GM21737 (cell line): ENCODE measurements at regions not wholly inside any gene's neighbourhood (a gene's known extent, or its start where the extent isn't known, plus 50 kb on each side); places are given as distances from the start of the nearest gene placed in this dataset.
"Not testable (repeated sequence)": the region's sequence is repeated elsewhere in the genome, so short reads cannot be mapped to it uniquely, and the experiment has no call there.

ENCODE experiments used
- ATAC-seq: cut with Tn5 transposase; IDR thresholded peaks from one replicate; pipeline ENCODE4 v1.9.1; 2021; ENCODE audit warnings: mild to moderate bottlenecking, moderate library complexity; ENCODE audit not compliant: unreplicated experiment

DNA sequence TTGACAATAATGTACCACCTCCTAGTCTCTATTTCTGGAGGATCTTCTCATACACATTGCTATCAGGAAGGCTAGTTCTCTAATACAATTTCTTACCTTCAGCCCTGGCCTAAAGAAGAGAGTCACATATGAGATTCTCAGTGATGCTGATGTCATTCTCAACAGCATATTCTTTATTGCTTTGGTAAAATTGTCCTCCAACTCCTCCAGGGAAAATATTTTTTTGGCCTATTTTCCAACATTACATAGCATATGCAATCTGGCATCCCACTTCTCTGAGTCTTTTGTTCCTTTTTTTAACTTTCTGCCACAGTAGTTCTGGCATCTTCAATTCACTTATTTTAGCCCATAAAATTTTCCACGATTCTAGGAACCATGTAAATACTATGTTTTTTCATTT lies 2363.1 kb downstream of the ARAP2 start:
- ATAC-seq: no peak

DNA sequence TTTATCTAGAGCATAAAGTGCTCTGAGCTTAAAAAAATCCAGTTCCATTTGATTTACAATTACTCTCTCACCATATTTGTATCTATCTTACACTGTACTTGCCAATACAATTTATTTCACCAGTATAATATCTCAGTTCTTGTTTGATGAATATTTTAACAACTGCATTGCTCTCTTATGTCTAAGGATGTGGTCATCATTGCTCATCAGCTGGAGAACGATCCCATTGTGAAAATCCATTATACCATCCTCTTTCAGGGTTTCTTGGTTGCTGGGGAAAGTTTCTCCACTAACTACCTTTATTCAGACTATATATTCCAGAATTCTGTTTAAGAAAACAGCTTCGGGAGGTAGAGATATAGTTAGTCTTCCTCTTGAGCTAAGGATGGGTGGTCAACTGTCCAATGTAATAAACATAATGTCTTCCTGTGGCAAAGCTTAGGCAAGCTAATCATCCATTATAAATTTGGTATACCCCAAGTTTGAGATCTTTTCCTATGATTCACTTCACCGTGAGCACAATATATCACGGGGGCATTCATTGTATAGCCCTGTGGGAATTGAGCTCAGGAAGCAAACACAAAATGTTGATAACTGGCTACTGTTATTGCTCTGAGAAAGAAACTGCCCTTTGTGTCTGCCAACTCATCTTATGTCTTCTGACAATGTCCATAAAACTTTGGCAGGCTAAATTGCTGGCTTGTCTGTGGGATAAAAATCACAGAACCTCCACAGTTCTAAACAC lies 2361.9 kb downstream of the ARAP2 start:
- no peak for ATAC-seq

DNA sequence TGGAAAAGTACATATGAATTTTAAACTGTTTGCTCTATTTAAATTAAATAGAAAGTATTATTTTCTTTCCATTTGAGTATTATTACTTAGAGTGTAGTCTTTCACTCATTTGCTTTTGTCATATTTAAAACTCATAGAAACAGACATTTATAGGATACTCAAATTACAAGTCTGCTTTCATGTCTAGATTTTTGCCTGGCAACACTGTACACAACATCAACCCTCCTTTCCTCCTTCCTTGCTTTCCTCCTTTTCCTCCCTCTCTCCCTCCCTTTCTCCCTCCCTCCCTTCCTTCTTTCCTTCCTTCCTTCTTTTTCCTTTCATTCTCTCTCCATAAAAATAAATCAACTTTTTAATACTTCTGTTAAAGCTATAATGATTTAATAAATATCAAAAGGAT lies 2361.2 kb downstream of the ARAP2 start:
- no peak for ATAC-seq

DNA sequence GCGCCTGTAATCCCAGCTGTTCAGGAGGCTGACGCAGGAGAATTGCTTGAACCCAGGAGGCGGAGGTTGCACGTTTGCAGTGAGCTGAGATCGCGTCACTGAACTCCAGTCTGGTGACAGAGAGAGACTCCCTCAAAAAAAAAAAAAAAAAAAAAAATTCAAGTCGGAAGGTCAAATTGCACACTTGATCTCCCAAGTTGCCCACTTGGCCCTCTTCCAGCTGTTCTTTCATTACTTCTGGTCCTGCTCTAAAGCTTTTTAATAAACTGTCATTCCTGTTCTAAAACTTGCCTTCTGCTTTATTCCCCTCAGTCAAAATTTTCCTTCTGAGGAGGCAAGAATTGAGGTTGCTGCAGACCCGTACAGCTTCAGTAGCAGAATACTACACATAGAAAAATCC lies 2358.0 kb downstream of the ARAP2 start:
- ATAC-seq: no peak

DNA sequence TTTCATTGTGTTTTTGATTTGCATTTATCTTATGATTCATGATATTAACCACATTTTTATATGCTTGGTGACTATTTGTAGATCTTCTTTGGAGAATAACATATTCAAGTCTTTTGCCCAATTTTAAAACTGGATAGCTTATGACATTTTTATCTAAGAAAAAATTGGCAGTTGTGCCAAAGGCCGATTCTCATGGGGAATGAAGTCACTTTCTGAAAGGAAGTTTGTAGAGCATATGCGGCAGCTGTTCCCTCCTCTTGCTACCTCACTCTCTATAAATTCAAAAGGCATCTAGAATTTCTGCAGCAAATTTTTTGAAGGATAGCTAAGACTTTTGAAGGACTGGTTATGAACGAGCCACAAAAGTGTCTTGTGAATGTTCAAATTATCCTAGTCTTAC lies 2353.5 kb downstream of the ARAP2 start:
- no peak for ATAC-seq

DNA sequence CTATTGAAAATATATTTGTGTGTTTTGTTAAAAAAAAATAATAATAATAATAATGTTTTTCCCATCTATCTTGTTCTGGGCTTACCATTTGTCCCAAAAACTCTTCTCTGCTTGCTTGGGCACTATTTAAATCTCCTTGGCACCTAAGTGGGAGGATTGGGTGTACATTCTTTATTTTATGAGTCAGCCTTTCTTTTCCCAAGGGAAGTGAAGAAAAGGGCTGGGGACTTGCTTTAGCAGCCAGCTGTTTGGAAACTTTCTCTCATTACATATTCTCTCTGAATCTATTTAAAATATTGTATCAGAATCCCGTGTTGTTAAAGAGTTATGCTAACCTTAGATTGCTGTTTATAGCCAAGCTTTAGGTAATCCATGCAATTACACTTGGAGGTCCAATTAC lies 2332.4 kb downstream of the ARAP2 start:
- no peak for ATAC-seq

DNA sequence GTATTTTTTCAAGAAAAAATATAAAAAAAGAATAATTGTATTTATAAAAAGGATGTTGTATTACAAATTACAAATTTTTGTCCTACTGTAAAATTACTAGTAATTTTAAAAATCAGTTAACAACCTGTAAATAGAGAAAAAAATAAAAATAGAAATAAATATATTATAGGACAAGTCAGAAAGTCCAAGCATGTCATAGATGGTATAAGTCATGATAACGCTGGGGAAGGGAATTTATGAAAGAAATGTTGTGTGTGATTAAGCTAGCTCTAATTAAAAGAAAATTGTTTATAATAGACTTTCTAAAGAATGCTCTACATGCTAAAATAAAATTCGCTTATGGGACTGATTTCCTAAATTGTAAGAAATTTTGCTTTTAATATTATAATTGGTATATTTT lies 2329.9 kb downstream of the ARAP2 start:
- no peak for ATAC-seq

DNA sequence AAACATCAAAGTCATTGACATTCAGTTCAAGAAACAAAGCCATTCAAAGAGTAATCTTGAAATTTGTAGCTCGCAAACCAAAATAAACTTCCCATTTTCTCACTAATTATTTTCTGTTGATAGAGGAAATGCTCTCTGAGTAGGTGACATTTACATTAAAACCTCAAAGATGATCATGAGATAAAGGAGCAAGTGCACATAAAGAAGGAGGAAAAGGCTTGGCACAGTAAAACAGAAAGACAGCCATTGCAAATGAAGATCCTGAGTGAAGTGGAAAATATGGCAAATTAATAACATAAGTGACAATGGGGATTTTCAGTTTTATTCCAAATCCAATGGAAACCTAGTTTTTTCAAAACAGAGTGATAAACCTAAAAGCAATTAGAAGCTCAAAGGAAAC lies 2320.8 kb downstream of the ARAP2 start:
- no peak for ATAC-seq

DNA sequence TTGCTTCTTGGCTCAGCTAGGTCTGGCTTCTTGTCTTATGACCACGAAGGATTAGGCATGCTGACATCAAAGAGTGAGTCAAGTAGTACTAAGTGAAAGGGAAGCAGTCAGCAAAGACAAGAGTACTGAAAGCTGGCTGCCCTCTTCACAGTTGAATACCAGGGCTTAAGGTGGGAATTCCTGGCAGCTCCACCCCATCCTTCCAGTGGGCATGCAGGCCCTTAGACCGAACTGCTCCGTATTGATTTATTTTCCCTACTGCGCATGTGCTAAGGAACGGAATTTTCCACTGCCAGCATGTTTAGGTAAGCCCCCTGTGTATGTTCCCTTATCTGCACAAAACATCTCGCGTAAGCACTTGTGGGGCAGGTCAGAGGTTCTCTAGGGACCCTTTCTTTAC lies 2320.1 kb downstream of the ARAP2 start:
- ATAC-seq: no peak

DNA sequence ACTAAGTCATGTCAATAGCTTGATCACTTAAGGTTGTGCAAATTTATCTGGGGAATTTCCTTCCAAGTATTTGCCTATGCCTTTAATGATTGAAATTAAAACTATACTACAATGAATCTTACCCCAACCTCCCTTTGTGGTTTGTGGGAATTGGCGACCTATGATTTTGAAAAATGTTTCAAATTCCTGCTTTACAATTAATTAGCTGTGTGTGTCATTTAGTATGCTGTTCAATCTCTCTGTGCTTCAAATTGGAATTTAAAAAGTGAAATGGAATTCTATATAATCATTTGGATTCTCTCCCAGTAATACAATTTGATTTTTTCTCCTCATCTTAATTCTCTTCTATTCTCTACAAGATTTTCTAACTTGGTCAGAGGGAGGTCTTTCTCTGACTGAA lies 2319.5 kb downstream of the ARAP2 start:
- no peak for ATAC-seq

DNA sequence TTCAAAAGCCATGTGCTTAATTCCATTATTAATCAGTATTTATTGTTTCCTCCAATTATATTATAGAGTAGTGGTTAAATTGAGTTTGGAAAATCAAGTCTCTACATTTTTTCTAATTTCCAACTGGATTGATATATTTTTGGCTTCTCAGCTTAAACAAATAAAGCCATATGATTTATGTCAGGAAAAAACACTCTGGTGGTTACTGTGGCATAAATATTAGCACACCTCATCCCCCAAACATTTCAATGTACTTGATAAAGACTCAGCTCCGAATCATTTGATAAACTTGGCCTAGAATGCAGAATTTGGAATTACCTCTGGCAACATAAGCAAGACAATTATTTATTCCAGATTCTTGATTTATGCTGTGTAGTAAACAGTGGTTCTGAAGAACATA lies 2313.8 kb downstream of the ARAP2 start:
- ATAC-seq: no peak

DNA sequence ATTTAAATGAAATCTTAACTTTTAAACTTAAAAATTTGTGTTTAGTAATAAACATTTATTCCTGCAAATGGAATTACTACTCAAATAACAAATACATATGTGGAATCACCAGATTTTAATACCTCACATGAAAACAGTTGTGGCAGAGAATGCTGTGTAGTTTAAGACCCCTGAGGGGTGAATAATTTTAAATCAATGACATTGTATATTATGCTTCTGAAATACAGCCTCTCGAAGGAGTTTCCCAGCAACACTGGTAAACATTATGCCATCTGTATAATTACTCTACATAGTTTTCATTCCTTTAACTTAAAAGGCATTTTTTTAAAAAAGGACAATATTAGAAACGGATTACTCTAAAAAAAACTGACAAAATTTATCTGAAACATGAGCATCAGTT lies 2313.3 kb downstream of the ARAP2 start:
- no peak for ATAC-seq

DNA sequence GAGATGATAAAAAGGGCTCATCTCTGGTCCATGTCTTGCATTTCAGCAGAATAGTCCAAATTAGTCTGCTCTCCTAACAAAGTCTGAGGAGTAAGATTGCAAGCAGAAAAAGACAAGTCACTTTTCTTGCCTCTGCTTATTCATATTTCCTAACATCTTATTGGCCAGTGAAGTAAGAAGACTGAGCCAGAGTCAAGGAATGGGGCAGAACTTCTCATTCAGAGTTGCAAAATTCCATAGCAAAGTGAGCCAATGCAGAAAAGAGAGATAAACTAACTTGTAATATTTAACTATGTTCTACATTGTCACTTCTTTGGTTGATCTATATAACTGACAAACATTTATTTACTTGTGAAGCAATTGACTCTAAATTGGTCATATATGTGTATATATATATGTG lies 2304.0 kb downstream of the ARAP2 start:
- ATAC-seq: no peak

DNA sequence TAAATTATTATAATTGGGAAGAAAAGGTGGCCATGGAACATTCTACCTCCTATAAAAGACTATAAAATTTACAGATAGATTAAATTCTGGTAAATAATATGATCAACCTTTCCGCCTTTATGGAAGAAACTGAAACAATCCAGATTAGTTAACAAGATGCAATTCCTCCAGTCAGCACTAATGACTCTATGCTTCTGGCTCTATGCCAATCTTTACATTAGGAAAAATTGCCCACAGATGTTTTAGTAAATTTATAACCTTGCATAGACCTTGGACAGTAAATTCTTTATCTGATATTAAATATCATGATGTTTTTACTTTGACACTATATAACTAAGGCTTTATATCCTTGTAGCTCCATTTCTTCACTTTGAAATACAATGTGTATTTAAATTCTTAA lies 2302.5 kb downstream of the ARAP2 start:
- no peak for ATAC-seq

DNA sequence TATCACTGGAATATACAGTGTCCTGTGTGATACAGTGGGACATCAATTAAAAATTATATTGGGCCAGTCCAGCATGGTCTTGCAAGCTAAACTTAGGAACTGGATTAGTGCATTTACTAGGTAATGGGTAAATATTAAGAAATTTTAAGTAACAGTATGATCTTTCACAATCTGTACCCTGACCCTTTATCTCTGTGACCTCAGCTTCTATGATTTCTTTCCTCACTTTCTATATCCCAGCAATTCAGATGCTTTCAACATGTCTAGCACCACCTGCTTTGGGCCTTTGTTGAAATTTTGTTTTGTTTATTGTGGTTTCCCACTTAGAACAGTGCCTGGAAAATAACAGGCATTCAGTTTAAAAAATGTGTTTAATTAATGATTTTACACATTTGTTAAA lies 2295.4 kb downstream of the ARAP2 start:
- ATAC-seq: no peak

DNA sequence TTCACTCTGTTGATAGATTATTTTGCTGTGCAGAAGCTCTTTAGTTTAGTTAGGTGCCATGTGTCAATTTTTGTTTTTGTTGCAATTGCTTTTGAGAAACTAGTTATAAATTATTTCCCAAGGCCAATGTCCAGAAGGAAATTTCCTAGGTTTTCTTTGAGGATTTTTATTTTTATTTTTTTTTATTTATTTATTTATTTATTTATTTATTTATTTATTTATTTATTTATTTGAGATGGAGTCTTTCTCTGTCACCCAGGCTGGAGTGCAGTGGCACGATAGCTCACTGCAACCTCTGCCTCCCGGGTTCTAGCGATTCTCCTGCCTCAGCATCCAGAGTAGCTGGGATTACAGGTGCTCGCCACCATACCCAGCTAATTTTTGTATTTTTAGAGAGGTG lies 2290.5 kb downstream of the ARAP2 start:
- ATAC-seq: not testable (repeated sequence)

DNA sequence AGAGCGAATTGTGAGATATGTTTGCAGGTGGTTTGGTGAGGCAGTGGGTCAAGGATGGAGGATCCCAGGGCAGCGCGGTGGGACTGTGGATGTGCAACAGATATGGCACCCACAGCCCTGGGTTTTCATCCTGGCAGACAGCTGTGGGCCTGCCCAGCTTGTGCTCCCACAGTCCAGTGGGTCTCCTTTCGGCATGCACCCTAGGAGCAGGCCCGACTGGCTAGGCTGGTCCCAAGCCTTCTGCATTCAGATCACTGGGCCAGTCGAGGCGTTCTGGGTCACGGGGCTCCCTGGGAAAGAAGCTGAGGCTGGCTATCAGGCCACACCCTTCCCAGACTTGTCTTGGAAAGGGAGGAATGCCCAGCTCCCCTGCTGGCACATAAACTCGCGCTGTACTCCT lies 2289.6 kb downstream of the ARAP2 start:
- no peak for ATAC-seq

DNA sequence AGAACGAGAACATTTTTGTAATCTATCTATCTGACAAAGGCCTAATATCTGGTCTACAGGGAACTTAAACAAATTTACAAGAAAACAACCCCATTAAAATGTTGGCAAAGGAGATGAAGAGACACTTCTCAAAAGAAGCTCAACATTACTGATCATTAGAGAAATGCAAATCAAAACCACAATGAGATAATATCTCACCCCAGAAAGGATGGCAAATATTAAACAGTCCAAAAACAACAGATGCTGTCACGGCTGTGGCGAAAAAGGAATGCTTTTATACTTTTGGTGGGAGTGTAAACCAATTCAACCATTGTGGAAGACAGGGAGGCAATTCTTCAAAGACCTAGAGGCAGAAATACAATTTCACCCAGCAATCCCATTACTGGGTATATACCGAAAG lies 2284.8 kb downstream of the ARAP2 start:
- ATAC-seq: no peak

DNA sequence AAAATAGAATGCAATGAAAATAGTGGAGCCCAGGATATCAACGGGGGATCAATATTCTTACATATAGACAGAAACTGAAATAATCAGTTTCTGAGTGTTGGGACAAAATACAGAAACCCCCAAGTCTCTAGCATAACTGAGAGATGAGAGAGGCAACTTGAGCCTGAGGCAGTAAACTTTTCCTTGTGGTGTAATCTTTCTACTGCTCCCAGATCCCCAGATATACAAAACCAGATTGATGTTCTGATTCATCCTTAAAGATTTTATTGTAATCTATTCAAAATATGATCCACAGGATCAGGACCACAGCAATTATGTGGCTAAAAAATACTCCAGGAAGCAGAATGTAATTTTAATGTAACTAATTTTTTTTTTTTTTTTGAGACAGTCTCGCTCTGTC lies 2282.6 kb downstream of the ARAP2 start:
- no peak for ATAC-seq

DNA sequence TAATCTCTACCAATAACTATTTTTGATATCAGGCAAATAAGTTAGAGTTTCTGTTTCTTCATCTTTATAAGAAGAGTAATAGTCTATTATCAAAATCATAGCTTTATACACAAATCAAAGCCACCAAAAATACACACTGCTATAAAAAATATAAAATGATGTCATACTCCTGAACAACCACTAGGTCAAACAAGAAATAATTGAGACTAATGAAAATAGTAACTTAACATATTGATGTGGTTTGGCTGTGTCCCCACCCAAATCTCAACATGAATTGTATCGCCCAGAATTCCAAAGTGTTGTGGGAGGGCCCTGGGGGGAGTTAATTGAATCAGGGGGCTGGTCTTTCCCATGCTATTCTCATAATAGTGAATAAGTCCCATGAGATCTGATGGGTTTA lies 2277.5 kb downstream of the ARAP2 start:
- no peak for ATAC-seq

DNA sequence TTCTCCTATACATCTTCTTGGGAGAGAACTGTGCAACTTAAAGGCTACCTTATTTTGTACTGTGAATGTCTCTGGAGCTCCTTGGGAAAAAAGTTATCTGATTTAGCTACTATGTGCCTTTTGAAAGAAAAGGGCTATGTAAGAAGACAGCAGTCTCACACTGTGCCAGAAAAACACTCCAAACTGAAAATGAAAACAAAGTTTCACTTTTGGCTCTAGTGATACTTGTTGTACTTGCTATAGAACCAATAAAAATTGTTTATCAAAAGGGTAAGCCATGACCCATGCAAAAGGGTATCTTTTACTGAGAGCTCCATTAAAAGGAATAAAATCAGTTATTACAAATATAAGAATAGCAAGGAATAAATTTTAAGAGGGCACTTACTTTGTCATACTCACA lies 2270.0 kb downstream of the ARAP2 start:
- no peak for ATAC-seq

DNA sequence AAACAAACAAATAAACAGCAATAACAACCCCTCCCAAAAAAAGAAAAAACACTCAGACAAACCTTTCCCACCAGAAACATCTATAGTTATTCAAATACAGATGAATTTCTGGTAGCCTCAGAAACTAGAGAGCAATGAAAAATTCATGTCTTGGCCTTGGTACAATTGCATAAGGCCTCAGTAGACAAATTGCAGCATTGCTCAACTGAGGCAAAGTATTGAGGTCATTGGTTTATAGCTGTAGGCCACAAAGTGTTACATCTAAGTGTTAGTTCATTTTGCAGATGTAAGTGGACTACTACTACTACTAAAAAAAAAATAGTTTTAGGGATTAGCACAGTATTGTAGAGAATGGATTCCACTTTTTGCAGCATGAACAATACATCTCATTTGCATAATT lies 2268.3 kb downstream of the ARAP2 start:
- no peak for ATAC-seq

DNA sequence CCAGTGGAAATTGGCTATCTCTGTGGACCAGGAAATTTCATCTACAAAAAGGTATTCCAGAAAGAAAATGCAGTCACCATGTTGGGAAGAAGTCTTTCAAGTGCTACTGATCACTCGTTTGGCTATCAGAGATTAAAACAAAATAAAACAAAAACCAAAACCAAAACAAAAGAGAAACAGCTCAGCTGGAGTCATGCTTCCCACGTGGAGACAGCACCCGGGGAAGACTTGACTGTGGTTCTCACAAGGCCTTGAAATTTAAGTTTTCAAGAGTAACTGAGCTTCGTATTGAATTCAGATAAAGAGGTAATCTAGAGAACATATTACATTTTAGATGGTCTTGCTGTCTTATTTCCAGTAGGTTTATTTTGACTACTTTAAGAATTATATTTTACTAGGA lies 2264.5 kb downstream of the ARAP2 start:
- ATAC-seq: not testable (repeated sequence)
